Activated T-helper 1 cell treated with anti-CD3 and anti-CD28 coated beads, Interleukin-2, amount 50 U/mL, for 16 hours (primary cell): ENCODE measurements at regions not wholly inside any gene's neighbourhood (a gene's known extent, or its start where the extent isn't known, plus 50 kb on each side); places are given as distances from the start of the nearest gene placed in this dataset.

Experiments used
- DNase-seq, 2 donors: peaks; one replicate each; pipeline ENCODE4 v3.0.0-alpha.2; 2020; ENCODE audit warnings: low read depth in 1 of 2, low spot score in 1 of 2

DNA sequence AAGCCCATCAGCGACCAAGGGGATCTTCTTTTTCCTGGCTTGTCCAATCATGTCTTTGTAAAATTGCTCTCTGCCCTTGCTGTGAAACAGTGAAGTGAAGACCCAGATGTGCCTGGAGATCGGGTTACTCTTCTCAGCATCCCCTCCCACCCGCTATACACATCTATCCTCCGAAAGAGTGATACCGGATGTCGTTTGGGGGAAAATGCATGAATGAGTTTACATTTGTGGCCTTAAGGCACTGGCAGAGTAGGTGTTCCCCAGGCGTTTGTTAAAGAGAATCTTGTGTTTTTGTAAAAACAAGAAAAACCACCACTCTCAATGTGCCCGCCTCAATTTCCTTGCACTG lies 528.3 kb downstream of the CMPK2 start:
- DNase-seq: no peak

DNA sequence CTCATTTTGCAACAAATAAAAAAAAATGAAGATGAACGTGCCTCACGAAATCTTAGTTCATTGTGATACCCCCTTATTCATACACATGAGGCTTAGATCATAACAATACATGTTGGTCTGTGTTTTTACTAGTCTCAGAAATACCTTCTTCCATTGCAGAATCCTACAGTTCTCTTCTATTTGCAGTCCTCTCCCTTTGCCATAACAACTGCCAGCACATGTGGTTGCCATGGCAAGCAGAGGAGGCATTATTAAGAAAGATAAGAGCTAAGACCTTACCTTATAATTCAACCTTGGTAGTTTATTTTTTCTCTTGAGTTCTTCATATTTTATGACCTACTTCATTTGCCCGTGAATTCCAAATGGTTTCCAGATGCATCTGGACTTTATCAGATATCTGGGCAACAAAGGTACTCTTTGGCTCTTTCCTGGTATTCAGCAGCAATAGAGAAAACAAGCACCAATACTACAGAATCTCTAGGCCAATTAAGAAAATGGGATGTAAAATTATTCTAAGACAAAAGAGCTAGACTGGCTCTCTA lies 524.0 kb downstream of the CMPK2 start:
- no peak for DNase-seq

DNA sequence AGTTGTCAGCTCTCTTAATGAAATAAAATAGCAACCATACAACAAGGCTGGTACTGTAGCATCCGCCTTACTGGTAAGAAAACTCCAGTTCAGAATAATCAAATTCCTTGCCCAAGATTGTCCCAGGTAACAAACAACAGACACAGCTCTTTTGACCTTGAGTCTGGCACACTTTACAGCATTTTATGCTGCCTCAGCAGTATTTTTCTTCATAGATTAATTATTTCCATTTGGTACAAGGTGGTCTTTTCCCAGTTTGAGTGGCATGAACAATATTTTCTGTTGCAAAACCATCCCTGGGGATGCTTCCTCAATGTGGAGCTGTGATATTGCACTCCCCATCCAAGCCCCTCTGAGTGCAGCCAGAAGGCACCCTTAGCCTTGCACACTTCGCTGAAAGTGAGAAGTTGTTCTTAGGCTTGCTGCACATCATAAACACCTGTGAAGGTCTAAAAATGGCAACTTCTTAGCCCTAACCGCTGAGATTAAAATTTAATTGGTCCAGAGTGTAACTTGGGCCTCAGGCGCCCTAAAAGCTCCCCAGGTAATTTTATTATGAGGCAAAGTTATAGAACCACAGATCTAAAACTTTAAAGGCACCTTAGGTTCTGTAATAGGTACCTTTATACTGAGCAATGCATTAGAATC lies 523.3 kb downstream of the CMPK2 start:
- DNase-seq: no peak

DNA sequence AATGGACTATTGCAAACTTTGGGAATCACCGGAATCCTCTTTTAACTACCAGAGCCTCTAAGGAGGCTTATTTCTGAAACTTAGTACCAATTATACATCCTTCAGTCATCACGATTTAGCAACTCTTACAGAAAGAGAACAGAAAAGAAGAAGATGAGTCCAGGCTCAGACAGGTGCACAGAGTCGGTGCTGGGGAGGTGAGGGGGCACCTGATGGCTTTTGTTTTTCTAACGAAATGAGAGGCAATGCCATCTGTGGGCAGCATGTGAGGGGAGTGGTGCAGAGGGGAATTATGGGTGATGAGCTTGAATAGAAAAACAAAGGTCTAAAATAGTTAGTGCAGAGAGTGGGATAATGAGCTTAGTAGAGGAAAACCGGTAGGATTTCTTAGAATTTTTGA lies 522.6 kb downstream of the CMPK2 start:
- no peak for DNase-seq

DNA sequence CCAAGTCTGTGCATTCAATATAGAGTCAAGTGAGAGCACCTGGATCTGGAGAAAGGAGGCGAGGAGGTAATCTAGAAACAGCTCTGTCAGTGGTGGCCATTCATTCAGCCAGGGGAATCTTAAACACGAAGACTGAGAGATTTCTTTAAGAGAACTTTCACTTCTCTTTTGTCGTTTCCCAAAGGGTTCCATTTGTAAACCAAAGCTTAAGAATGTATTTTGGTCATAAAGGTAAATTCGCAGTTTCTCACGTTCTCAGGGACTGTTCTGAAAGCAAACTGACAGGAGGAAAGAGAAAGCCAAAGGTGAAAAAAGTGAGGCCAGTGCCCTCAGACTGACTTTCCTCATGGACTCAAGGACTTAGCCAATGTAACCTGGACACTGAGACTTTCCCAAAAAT lies 513.5 kb downstream of the CMPK2 start:
- DNase-seq: no peak

DNA sequence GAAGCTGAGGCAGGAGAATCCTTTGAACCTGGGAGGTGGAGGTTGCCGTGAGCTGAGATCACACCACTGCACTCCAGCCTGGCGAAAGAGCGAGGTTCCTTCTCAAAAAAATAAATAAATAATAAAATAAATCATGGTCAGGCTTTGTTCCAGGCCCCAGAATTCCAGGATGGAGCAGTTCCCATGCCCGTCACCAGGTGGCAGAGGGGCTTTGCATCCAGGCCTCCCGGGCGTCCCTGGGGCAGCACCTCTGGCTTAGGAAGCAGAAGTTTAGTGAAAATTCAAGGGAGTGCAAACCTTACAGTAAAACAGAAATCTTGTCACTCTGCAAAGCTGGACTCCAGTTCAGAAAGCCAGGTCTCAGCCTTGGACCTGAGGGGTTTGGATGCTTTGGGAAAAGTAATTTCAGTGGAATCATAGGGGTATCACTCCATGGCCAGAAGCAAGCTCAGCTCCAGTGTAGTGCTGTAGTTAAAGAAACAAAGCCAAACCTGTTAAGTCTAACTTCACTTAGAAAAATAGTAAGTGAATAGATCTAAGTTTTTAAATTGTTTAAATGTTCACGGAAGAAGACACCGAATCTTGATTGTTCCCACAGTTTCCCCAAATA lies 512.7 kb downstream of the CMPK2 start:
- no peak for DNase-seq

DNA sequence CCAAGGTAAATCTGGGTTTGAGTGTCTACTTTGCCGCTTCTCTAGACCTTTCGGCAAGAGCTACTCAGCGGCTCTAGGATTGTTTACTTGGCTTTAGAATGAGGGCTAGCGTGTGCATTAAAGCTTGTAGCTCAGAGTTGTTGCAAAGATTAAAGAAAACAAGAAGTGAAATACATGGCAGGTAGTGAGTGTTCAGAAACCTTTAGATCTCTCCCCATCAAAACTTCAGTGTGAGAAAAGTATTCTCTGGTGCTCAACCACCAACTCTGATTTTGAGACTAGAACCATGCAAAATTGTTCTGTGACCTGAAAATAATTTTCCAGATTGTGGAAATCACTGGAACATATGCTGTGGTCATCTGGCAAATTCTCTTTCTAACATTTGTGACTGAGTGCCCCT lies 512.0 kb downstream of the CMPK2 start:
- DNase-seq: no peak

DNA sequence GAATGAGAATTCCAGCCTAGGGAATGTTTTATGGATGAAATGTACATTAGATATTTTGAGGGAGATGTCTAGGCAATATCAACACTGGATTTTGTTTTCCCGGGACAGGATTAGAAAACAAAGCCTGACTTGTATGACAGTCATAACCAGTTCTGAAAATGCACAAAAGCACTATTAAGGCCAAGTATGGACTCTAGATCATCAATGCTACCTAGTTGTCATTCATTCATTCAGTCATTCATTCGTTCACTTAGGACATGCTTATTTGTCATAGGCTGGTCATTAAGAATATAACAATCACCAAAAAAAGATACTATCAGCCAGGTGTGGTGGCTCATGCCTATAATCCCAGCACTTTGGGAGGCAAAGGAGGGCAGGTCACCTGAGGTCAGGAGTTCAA lies 511.2 kb downstream of the CMPK2 start:
- DNase-seq: no peak

DNA sequence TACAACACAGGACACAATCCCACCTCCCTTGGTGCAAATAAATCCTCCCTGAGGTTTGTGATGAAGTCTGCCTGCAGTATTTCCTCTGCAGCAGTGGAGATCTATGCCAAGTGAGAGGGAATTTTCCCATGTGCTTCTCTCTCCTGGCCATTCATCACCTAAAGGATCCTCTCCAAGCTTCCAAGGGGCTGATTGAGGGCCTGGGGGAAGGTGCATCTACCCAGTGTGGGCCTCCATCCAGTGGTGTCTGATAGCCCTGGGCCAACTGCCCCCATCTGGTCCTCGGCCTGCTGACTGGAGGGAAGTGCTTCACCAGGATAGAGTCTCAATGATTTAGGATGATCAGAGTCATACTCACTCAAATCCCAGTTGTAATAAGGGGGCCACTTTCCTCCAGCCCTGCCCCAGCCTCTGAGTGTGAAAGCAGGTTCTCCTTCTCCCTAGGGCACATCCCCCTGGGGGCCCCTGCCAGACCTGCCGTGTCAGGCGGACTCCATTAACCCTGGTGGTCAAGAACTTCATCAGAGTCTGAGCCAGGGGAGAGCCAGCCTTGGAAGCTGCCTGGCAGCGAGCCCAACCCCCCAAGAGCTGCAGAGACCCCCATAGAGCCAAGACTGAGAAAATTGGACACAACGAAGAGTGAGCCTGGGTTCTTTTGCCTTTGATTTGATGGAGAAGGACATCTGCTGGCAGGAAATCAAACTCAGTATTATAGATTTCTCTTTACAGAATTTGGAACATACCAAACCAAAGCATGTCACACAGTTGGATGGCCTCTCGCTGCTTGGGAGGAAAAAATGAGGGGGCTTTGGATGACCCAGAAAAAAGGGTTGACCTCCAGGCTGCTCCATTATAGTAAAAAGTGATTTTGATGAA lies 509.6 kb downstream of the CMPK2 start:
- DNase-seq: no peak

DNA sequence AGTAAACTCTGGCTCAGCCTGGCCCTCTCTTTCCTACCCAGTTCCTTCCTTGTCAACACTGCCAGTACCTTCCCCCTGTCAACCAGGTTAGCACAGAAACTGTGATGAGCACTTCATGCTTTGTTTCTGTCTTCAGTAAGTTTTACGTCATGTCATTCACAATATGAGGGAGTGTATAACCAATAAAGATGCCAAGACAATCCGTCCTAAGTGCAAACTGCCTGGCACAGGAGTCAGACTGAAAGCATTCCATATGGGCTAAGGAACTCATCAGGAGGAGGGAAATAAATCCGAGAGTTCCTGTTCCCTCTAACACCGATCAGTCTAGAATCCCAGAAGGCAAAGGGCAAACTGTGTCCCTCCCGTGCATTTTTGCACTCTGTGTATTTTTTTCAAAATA lies 507.2 kb downstream of the CMPK2 start:
- DNase-seq: no peak

DNA sequence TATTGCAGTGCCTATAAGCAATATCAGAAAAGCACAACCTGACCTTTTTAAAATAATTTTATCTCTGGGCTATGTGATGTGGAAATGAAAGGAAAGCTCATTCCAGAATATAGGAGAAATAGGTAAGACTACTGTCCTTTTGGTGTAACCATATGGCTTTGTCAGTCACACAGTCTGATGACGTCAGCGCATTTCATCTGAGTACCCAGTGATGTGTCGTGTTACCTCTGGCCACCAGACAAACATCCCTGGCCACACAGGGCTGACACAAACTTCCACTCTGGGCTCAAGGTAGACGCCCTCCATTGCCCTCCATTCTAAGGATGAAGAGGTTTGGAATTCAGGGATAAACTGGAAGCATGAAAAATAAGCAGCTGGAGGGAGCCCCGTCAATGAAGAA lies 506.7 kb downstream of the CMPK2 start:
- DNase-seq: no peak

DNA sequence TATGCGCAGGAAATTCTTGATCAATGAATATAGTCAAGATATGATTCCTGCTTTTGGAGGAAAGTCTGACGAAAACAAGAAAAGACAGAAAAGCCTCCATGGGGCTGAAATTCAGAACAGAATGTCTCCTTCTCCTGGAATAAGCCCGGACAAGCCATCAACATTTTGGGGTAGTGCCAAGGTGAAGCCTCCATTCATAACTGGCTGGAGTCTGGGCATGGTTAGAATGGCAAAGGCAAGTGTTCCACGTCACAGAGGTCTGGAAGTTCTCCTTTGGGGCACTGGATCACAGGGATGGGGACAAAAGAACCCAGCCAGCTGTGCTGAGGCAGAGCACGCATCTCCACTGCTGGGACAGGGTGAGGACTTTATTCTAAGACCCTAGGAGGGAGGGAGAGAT lies 505.7 kb downstream of the CMPK2 start:
- DNase-seq: no peak

DNA sequence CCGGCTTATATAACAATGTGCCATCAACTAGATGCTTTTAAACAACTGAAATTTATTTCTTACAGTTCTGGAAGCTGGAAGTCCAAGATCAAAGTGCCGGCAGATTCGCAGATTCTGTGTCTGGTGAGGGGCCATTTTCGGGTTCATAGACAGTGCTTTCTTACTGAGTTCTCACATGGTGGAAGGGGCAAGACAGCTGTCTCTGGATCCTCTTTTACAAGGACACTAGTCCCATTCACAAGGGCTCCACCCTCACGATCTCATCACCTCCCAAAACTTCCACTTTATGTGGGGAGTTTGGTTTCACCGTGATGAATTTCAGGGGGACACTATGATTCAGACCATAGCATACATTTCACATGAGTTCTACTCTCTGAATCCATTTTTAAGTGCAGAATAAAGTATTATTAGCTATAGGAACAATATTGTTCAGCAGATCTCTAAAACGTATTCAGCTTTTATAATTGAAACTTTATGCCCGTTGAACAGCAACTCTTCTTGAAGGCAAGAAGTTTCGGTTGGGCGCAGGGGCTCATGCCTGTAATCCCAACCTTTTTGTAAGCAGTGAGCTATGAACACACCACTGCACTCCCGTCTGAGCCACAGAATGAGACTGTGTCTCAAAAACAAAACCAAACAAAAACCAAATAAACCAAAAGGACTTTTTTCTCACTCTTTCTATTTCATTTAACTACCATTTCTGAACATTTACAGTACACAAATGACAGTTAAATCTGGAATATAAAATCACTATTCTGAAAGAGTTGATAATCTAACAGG lies 502.8 kb downstream of the CMPK2 start:
- no peak for DNase-seq

DNA sequence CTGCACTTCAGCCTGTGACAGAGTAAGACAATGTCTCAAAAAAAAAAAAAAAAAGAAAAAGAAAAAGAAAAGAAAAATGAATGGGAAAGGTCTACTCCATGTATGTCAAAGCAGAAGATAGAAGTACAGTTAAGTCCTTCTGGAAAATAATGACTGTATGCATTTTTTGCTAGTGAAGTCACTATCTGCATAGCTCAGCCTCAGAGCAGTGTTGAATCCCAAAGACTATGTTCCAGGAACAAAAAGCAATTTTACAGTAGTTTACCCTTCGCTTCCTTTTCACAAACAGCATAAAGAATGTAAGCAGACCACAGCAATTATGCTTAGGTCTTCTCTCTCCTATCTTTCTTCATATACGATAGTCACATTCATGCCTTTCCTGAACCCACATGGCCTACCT lies 497.4 kb downstream of the CMPK2 start:
- no peak for DNase-seq

DNA sequence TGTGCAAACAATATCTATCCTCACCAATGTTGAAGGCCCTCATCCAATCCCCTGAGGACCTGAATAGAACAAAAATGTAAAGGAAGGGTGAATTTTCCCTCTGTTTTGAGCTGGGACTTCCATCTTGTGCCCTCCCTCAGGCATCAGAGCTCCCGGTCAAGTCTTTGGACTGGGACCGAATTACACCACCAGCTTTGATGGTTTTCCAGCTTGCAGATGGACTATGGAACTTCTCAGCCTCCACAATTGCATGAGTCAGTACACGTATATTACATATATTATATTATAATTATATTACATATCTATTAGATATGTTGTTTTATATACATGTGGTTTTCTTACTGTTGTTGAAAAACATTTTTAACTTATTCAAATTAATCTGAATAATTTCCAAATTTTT lies 496.4 kb downstream of the CMPK2 start:
- DNase-seq: no peak

DNA sequence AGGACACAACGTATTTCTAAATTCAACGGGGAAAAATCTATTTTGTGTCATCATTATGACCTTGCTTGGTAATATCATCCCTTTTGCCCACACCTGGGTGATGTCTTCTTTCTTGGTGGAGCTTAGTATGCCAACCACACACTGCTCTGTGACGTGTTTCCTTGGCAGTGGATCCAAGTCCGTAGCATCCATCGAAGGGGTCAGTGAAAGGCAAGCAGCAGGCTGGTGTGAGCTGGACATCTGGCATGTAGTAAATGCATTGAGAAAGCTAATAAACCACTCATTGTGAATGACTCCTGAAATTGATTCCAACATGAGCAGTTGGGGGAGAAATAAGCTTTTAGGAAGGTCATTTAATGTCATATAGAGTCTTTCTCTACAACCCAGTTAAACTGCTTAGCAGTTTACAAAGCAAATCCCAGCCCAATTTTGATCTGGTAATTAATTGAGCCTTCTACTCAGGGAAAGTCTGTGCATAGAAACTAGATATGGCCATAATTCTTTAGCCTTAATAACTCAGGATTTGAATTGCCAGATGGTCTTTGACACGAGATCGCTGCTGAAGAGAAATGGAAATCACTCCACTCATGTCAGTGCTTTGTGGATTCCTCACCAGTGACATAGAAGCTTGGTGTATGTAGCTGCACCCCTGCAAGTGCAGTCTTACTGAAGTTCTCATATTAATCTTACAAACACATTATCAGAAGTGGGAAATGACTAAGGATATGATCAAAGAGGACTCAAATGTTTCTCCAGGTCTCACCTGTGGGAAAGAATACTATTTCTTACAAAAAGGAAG lies 494.8 kb downstream of the CMPK2 start:
- DNase-seq: no peak

DNA sequence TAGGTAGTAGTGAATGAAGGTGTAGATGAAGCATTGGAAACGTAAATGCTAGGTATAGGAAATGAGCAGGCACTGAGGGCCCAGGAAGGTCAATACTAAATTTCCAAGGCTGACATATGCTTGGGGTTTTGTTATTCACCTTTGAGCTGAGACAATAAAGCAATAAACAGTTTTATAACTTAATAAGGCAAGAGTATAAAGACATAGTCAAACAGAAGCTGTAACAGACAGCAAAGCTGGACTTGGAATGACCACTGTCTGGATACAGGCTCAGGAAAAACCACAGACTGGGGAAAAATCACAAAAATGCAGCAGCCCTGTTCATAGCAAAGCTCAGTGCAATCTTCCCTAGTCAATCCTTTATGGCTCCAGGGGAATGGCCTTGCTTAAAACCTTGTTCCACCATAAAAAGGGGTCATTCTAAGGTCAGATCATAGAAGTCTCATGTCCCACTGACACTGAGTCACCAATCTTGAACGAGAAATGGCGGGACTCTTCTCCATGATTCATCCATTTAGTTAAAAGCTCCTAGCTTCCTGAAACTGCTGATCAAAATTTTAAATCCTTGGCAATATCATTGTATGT lies 493.3 kb downstream of the CMPK2 start:
- DNase-seq: no peak

DNA sequence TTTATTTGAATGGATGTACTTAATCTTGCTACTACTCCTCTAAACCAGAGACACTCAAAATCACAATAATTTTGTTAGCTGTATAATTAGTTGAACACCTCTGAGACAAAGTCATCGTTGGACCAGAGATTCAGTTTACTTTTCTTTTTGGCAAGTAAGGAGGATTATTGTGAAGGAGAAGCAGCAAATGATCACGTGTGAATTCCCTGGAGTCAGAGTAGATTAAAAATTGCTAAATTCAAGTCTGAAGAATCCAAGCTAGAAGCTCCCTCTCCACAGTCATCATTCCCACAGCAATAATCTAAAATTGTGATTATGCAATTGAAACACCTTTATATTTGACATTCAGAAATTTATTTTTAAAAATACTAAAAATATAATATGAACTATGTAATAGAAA lies 484.4 kb downstream of the CMPK2 start:
- no peak for DNase-seq

DNA sequence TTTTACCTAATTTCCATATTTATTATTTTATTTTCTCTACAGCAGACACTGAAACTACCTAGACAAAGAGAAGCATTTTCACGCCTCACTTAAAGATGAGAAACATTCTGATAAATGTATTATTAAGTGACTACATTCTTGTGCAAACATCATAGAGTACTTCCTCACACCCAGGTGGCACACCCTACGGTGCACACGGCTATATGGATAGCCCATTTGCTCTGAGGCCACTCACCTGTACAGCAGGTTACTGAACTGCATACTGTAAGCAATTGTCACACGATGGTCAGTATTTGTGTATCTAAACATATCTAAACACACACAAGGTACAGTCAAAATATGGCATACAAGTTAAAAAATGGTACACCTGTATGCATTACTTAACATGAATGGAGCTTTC lies 481.4 kb downstream of the CMPK2 start:
- DNase-seq: no peak

DNA sequence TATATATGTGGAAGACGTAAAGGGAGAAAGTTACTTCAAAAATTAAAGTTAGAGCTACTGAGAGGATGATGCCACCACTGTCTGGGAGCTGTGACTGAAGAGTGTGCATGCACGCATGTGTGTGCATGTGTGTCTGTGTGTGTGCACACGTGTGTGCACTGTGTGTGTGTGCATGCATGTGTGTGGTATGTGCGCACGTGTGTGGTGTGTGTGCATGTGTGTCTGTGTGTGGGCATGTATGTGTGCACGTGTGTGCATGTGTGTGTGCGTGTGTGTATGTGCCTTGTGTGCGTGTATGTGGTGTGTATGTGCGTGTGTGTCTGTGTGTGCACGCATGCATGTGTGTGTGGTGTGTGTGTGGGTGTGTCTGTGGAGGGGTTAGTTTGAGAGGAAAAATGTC lies 473.4 kb downstream of the CMPK2 start:
- no peak for DNase-seq
